ENCODE measurements at regions not wholly inside any gene's neighbourhood (a gene's known extent, or its start where the extent isn't known, plus 50 kb on each side); places are given as distances from the start of the nearest gene placed in this dataset.

GRCh38 chr6:62516291-62517141 lies 230.5 kb upstream of the KHDRBS2 start:
- H3K9me3 ChIP-seq = no peaks in the 10 kb centered on the region
- H3K36me3 ChIP-seq = no peaks in the 10 kb centered on the region
- intact Hi-C loops (cut with DNase I) = no loop called here
- TF ChIP-seq, protein P1, sequence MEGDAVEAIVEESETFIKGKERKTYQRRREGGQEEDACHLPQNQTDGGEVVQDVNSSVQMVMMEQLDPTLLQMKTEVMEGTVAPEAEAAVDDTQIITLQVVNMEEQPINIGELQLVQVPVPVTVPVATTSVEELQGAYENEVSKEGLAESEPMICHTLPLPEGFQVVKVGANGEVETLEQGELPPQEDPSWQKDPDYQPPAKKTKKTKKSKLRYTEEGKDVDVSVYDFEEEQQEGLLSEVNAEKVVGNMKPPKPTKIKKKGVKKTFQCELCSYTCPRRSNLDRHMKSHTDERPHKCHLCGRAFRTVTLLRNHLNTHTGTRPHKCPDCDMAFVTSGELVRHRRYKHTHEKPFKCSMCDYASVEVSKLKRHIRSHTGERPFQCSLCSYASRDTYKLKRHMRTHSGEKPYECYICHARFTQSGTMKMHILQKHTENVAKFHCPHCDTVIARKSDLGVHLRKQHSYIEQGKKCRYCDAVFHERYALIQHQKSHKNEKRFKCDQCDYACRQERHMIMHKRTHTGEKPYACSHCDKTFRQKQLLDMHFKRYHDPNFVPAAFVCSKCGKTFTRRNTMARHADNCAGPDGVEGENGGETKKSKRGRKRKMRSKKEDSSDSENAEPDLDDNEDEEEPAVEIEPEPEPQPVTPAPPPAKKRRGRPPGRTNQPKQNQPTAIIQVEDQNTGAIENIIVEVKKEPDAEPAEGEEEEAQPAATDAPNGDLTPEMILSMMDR (IDR thresholded peaks at IDR 0.05) = no peak
- ATAC-seq (no peak), DNase-seq (no peak)
- H3K27me3 ChIP-seq = no peaks in the 10 kb centered on the region
- no peaks in the 10 kb centered on the region for H3K4me1 ChIP-seq
- H3K4me3 ChIP-seq = no peak overlapping the region
- no peak overlapping the region for H3K27ac ChIP-seq

DNA sequence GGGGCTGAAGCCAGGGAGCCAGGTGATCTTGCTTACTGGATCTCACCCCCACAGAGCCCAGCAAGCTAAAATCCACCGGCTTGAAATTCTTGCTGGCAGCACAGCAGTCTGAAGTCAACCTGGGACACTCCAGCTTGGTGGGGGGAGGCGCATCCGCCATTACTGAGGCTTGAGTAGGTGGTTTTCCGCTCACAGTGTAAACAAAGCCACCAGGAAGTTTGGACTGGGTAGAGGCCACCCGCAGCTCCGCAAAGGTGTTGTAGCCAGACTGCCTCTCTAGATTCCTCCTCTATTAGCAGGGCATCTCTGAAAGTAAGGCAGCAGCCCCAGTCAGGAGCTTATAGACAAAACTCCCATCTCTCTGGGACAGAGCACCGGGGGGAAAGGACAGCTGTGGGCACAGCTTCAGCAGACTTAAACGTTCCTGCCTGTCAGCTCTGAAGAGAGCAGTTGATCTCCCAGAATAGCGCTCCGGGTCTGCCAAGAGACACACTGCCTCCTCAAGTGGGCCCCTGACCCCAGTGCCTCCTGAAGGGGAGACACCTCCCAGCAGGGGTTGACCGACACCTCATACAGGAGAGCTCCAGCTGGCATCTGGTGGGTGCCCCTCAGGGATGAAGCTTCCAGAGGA lies 206.3 kb upstream of the KHDRBS2 start:
- Histone ChIP-seq H3K36me3 (no peaks in the 10 kb centered on the region), H3K4me3 (no peak overlapping the region), H3K9me3 (peaks cover 0 to 27% of the 10 kb centered on the region in 2 donors), H3K4me1 (no peaks in the 10 kb centered on the region), H3K27ac (no peak overlapping the region), H3K27me3 (no peaks in the 10 kb centered on the region)
- ATAC-seq (no peak), DNase-seq (peak in 1 of 4 donors; percentile 24)
- TF ChIP-seq, protein P1 (IDR thresholded peaks at IDR 0.05) = no peak
- intact Hi-C loops (cut with DNase I) = no loop called here

GRCh38 chr6:62480544-62480943 lies 194.5 kb upstream of the KHDRBS2 start:
- TF ChIP-seq, protein P1 (IDR thresholded peaks at IDR 0.05) = no peak

GRCh38 chr6:62479697-62480220 lies 193.7 kb upstream of the KHDRBS2 start:
- TF ChIP-seq, protein P1 (IDR thresholded peaks at IDR 0.05) = no peak
- DNase-seq (peak in 2 of 4 donors; percentile 3 to 36), ATAC-seq (peak; percentile 88)
- no peak overlapping the region for H3K4me3 ChIP-seq
- H3K9me3 ChIP-seq = no peaks in the 10 kb centered on the region
- H3K4me1 ChIP-seq = no peaks in the 10 kb centered on the region
- peak overlapping the region in 1 of 2 donors; percentile 9 for H3K27ac ChIP-seq
- intact Hi-C loops (cut with DNase I) = no loop called here
- no peaks in the 10 kb centered on the region for H3K27me3 ChIP-seq
- no peaks in the 10 kb centered on the region for H3K36me3 ChIP-seq

More at GRCh38 chr6:62480544-62480943, 194.5 kb upstream of the KHDRBS2 start:
- DNase-seq = no peak
- Histone ChIP-seq H3K36me3 (no peaks in the 10 kb centered on the region), H3K27me3 (no peaks in the 10 kb centered on the region), H3K27ac (peak overlapping the region in 1 of 2 donors; percentile 9), H3K4me3 (no peak overlapping the region), H3K4me1 (no peaks in the 10 kb centered on the region), H3K9me3 (no peaks in the 10 kb centered on the region)
- peak; percentile 56 for ATAC-seq
- intact Hi-C loops (cut with DNase I) = no loop called here

- DNase-seq (no peak), ATAC-seq (no peak)
- Histone ChIP-seq H3K4me3 (no peak overlapping the region), H3K9me3 (no peaks in the 10 kb centered on the region), H3K27me3 (no peaks in the 10 kb centered on the region), H3K36me3 (no peaks in the 10 kb centered on the region), H3K27ac (no peak overlapping the region), H3K4me1 (no peaks in the 10 kb centered on the region)
- intact Hi-C loops (cut with DNase I) = no loop called here
- TF ChIP-seq, protein P1 (IDR thresholded peaks at IDR 0.05) = no peak
These were observed 188.8 kb upstream of the KHDRBS2 start for GRCh38 chr6:62474793-62475192.

All from left lung (tissue), 4 donors.